ENCODE measurements at regions not wholly inside any gene's neighbourhood (a gene's known extent, or its start where the extent isn't known, plus 50 kb on each side); places are given as distances from the start of the nearest gene placed in this dataset.

DNA sequence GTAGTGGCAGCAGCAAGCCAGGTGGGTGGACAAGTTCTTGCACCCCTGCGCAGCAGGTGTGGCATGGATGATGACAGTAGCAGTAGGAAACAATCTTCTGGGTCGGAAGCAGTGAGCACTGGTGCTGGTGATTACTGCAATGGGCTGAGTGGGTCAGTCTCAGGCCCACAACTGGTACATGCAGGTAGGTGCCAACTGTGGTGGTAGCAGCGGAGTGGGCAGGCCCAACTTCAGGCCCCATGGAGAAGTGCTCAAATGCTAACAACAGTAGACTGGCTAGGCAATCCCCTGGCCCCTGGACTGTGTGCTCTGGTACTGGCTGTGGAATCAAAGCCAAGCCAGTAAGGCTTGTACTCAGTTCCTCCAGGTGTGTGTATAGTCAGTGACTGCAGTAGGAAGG, 413.7 kb downstream of the PDGFC start:
- H3K4me3 Mint-ChIP-seq, result no peak overlapping the region
- H3K4me2 ChIP-seq, result no peak overlapping the region

DNA sequence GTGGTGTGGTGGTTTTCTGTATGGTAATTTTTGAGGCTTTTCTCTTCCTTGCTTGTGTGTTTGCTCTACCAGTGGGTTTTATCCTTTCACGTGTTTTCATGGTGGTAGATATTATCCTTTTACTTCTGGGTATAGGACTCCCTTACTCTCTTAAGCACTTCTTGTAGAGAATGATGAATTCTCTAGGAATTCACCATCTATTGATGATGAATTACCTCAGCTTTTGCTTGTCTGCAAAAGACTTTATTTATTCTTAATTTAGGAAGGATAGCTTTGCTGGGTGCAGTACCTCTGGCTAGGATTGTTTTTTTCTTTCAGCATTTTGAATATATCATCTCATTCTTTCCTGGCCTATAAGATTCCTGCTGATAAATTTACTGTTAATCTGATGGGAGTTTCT, 415.3 kb downstream of the PDGFC start:
- no peak overlapping the region for H3K4me3 ChIP-seq
- peaks cover 2% of the 10 kb centered on the region for H3K27me3 Mint-ChIP-seq (ENCODE audit: insufficient read depth, low read depth)
- peaks cover 9% of the 10 kb centered on the region for H3K9me3 Mint-ChIP-seq
- peaks cover 5% of the 10 kb centered on the region for H3K4me1 Mint-ChIP-seq
- H3K9me3 ChIP-seq (ENCODE audit: low read depth), result no peaks in the 10 kb centered on the region
- no peaks in the 10 kb centered on the region for H4K20me1 ChIP-seq (ENCODE audit: low read depth)
- H3K9ac ChIP-seq, result no peak overlapping the region
- H3F3A ChIP-seq (ENCODE audit: low read depth), result no peaks in the 10 kb centered on the region
- H3K27me3 ChIP-seq, result no peaks in the 10 kb centered on the region
- no peak overlapping the region for H3K4me3 Mint-ChIP-seq
- no peak overlapping the region for H3K27ac ChIP-seq
- no peak overlapping the region for H2AFZ ChIP-seq (replicated peaks)
- H3K36me3 Mint-ChIP-seq, result no peaks in the 10 kb centered on the region
- TF ChIP-seq EZH2phosphoT487 (IDR thresholded peaks at IDR 0.05), result no peak
- TF ChIP-seq, protein P1, sequence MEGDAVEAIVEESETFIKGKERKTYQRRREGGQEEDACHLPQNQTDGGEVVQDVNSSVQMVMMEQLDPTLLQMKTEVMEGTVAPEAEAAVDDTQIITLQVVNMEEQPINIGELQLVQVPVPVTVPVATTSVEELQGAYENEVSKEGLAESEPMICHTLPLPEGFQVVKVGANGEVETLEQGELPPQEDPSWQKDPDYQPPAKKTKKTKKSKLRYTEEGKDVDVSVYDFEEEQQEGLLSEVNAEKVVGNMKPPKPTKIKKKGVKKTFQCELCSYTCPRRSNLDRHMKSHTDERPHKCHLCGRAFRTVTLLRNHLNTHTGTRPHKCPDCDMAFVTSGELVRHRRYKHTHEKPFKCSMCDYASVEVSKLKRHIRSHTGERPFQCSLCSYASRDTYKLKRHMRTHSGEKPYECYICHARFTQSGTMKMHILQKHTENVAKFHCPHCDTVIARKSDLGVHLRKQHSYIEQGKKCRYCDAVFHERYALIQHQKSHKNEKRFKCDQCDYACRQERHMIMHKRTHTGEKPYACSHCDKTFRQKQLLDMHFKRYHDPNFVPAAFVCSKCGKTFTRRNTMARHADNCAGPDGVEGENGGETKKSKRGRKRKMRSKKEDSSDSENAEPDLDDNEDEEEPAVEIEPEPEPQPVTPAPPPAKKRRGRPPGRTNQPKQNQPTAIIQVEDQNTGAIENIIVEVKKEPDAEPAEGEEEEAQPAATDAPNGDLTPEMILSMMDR (IDR thresholded peaks at IDR 0.05), result no peak
- TF ChIP-seq EZH2 (IDR thresholded peaks at IDR 0.05), result no peak
- no peak overlapping the region for H3K4me2 ChIP-seq
- no peaks in the 10 kb centered on the region for H3K4me1 ChIP-seq
- no peak overlapping the region for H3K27ac Mint-ChIP-seq
- H3K36me3 ChIP-seq, result no peaks in the 10 kb centered on the region
- no peak for DNase-seq (ENCODE audit: low spot score)
- H3K79me2 ChIP-seq (ENCODE audit: low read depth), result no peaks in the 10 kb centered on the region

More for the DNA sequence above, 413.7 kb downstream of the PDGFC start:
- Histone ChIP-seq H3F3A (ENCODE audit: low read depth) (no peaks in the 10 kb centered on the region), H3K4me3 (no peak overlapping the region), H3K36me3 (no peaks in the 10 kb centered on the region), H3K9me3 (ENCODE audit: low read depth) (no peaks in the 10 kb centered on the region), H3K27ac (no peak overlapping the region), H3K79me2 (ENCODE audit: low read depth) (no peaks in the 10 kb centered on the region), H4K20me1 (ENCODE audit: low read depth) (no peaks in the 10 kb centered on the region), H3K27me3 (no peaks in the 10 kb centered on the region), H3K4me1 (no peaks in the 10 kb centered on the region), H2AFZ (replicated peaks) (no peak overlapping the region), H3K9ac (no peak overlapping the region)
- Mint-ChIP-seq H3K27me3 (ENCODE audit: insufficient read depth, low read depth) (peaks cover 6% of the 10 kb centered on the region), H3K9me3 (peaks cover 6% of the 10 kb centered on the region), H3K27ac (no peak overlapping the region), H3K36me3 (no peaks in the 10 kb centered on the region), H3K4me1 (peaks cover 5% of the 10 kb centered on the region)
- TF ChIP-seq EZH2phosphoT487 (IDR thresholded peaks at IDR 0.05) (no peak), EZH2 (IDR thresholded peaks at IDR 0.05) (no peak)
- TF ChIP-seq, protein P1 (IDR thresholded peaks at IDR 0.05), result no peak
- DNase-seq (ENCODE audit: low spot score), result no peak

DNA sequence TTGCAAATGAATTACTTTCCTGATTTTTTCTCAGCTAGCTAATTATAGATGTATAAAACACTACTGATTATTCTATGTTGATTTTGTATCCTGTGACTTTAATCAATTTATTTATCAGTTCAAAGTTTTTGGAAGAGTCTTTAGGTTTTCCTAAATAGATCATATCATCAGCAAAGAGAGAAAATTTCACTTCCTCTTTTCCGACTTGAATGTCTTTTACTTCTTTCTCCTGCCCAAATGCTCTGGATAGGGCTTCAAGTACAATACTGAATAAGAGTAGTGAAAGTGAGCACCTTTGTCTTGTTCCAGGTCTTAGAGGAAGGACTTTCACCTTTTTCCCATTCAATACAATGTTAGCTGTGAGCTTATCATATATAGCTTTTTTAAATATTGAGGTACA, 417.9 kb downstream of the PDGFC start:
- H3K9me3 ChIP-seq (ENCODE audit: low read depth), result no peaks in the 10 kb centered on the region
- H3K36me3 ChIP-seq, result no peaks in the 10 kb centered on the region
- no peaks in the 10 kb centered on the region for H3F3A ChIP-seq (ENCODE audit: low read depth)
- no peaks in the 10 kb centered on the region for H4K20me1 ChIP-seq (ENCODE audit: low read depth)
- no peaks in the 10 kb centered on the region for H3K4me1 Mint-ChIP-seq
- peaks cover 2% of the 10 kb centered on the region for H3K27me3 Mint-ChIP-seq (ENCODE audit: insufficient read depth, low read depth)
- no peak overlapping the region for H3K27ac Mint-ChIP-seq
- no peaks in the 10 kb centered on the region for H3K79me2 ChIP-seq (ENCODE audit: low read depth)
- no peaks in the 10 kb centered on the region for H3K36me3 Mint-ChIP-seq
- H3K9ac ChIP-seq, result no peak overlapping the region
- H3K27me3 ChIP-seq, result no peaks in the 10 kb centered on the region
- H3K4me3 Mint-ChIP-seq, result no peak overlapping the region
- H2AFZ ChIP-seq (replicated peaks), result no peak overlapping the region
- H3K4me3 ChIP-seq, result no peak overlapping the region
- TF ChIP-seq, protein P1 (IDR thresholded peaks at IDR 0.05), result no peak
- TF ChIP-seq EZH2phosphoT487 (IDR thresholded peaks at IDR 0.05), result no peak
- TF ChIP-seq EZH2 (IDR thresholded peaks at IDR 0.05), result no peak
- peaks cover 3% of the 10 kb centered on the region for H3K9me3 Mint-ChIP-seq
- H3K4me1 ChIP-seq, result no peaks in the 10 kb centered on the region
- no peak for DNase-seq (ENCODE audit: low spot score)
- no peak overlapping the region for H3K4me2 ChIP-seq
- H3K27ac ChIP-seq, result no peak overlapping the region

Data from neural progenitor cell (in vitro differentiated cells).